ENCODE measurements at regions not wholly inside any gene's neighbourhood (a gene's known extent, or its start where the extent isn't known, plus 50 kb on each side); places are given as distances from the start of the nearest gene placed in this dataset.

GRCh38 chr3:152644478-152644877 is 190.5 kb upstream of the P2RY1 start (continued):
- TF ChIP-seq ZNF331 (CRISPR knock-in tag; IDR thresholded peaks at IDR 0.05; ENCODE audit: low read depth) (no peak), JUNB (IDR thresholded peaks at IDR 0.05; ENCODE audit: unreplicated experiment) (no peak), REST (IDR thresholded peaks at IDR 0.05; ENCODE audit: unreplicated experiment) (no peak), CREB1 (CRISPR knock-in tag; IDR thresholded peaks at IDR 0.05; ENCODE audit: low read depth) (no peak)

- Mint-ChIP-seq H3K36me3 (ENCODE audit: low read depth) (no peaks in the 10 kb centered on the region; the same call in 2 of the 3 replicates), H3K9me3 (peaks cover 3% of the 10 kb centered on the region; the same call in 2 of the 3 replicates), H3K4me3 (no peak overlapping the region), H3K27me3 (ENCODE audit: insufficient read depth, low read depth, poor library complexity) (no peaks in the 10 kb centered on the region), H3K27ac (no peak overlapping the region), H3K4me1 (peaks cover 12% of the 10 kb centered on the region)
- TF ChIP-seq ZNF462 (CRISPR knock-in tag; IDR thresholded peaks at IDR 0.05) (no peak), STAT1 (IDR thresholded peaks at IDR 0.05; ENCODE audit: unreplicated experiment) (no peak), EZH2phosphoT487 (IDR thresholded peaks at IDR 0.05; ENCODE audit: unreplicated experiment) (no peak), REST (IDR thresholded peaks at IDR 0.05; ENCODE audit: unreplicated experiment) (no peak), POLR2AphosphoS5 (IDR thresholded peaks at IDR 0.05; ENCODE audit: low read depth) (no peak), EZH2 (IDR thresholded peaks at IDR 0.05; ENCODE audit: low read depth, unreplicated experiment) (no peak), ZNF114 (CRISPR knock-in tag; IDR thresholded peaks at IDR 0.05) (no peak), ZNF331 (CRISPR knock-in tag; IDR thresholded peaks at IDR 0.05; ENCODE audit: low read depth) (no peak), ETS1 (IDR thresholded peaks at IDR 0.05) (no peak), CREB1 (CRISPR knock-in tag; IDR thresholded peaks at IDR 0.05; ENCODE audit: low read depth) (no peak)
- Histone ChIP-seq H3K4me1 (ENCODE audit: insufficient read depth) (no peaks in the 10 kb centered on the region), H3K27me3 (ENCODE audit: insufficient read depth) (no peaks in the 10 kb centered on the region), H3F3A (replicated peaks; ENCODE audit: low read depth) (no peaks in the 10 kb centered on the region), H3K4me2 (no peak overlapping the region), H4K20me1 (replicated peaks; ENCODE audit: insufficient read depth) (no peaks in the 10 kb centered on the region), H3K9me2 (ENCODE audit: insufficient read depth) (no peaks in the 10 kb centered on the region), H2AFZ (no peak overlapping the region), H3K79me2 (replicated peaks; ENCODE audit: insufficient read depth) (no peaks in the 10 kb centered on the region), H3K4me3 (no peak overlapping the region), H3K36me3 (ENCODE audit: insufficient read depth) (no peaks in the 10 kb centered on the region), H3K27ac (ENCODE audit: low read depth) (no peak overlapping the region)
- no peak for DNase-seq (ENCODE audit: low spot score)
- ATAC-seq, result no peak
These were observed 188.9 kb upstream of the P2RY1 start for GRCh38 chr3:152646004-152646403.
